ENCODE measurements at regions not wholly inside any gene's neighbourhood (a gene's known extent, or its start where the extent isn't known, plus 50 kb on each side); places are given as distances from the start of the nearest gene placed in this dataset.
"Not testable (repeated sequence)": the region's sequence is repeated elsewhere in the genome, so short reads cannot be mapped to it uniquely, and the experiment has no call there.

- Histone ChIP-seq H3K4me1 (ENCODE audit: control insufficient read depth in 1 of 2, insufficient read depth in 2 of 2, low read length in 2 of 2) (no peaks in the 10 kb centered on the region), H3K27ac (ENCODE audit: low read length) (no peak overlapping the region), H3K27me3 (ENCODE audit: low read depth, low read length) (no peaks in the 10 kb centered on the region), H3K36me3 (ENCODE audit: control insufficient read depth in 1 of 2, insufficient read depth in 2 of 2, low read length in 2 of 2) (no peaks in the 10 kb centered on the region), H3K4me3 (ENCODE audit: low read depth in 1 of 2, low read length in 2 of 2) (no peak overlapping the region), H3K9me3 (ENCODE audit: control insufficient read depth in 1 of 2, low read length in 2 of 2) (no peaks in the 10 kb centered on the region)
These were observed 776.2 kb downstream of the RNF144A start for GRCh38 chr2:7693246-7694075.

GRCh38 chr2:7694076-7694985 lies 777.1 kb downstream of the RNF144A start:
- Histone ChIP-seq H3K27ac (ENCODE audit: low read length) (no peak overlapping the region), H3K4me3 (ENCODE audit: low read depth in 1 of 2, low read length in 2 of 2) (no peak overlapping the region), H3K27me3 (ENCODE audit: low read depth, low read length) (no peaks in the 10 kb centered on the region), H3K9me3 (ENCODE audit: control insufficient read depth in 1 of 2, low read length in 2 of 2) (no peaks in the 10 kb centered on the region), H3K36me3 (ENCODE audit: control insufficient read depth in 1 of 2, insufficient read depth in 2 of 2, low read length in 2 of 2) (no peaks in the 10 kb centered on the region), H3K4me1 (ENCODE audit: control insufficient read depth in 1 of 2, insufficient read depth in 2 of 2, low read length in 2 of 2) (no peaks in the 10 kb centered on the region)

DNA sequence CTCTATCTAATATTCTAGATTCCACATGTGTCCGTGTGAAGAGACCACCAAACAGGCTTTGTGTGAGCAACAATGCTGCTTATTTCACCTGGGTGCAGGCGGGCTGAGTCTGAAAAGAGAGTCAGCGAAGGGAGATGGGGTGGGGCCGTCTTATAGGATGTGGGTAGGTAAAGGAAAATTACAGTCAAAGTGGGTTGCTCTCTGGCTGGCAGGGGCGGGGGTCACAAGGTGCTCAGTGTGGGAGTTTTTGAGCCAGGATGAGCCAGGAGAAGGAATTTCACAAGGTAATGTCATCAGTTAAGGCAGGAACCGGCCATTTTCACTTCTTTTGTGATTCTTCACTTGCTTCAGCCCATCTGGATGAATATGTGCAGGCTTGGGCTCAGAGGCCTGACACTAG lies 779.3 kb downstream of the RNF144A start:
- not testable (repeated sequence) for H3K36me3 ChIP-seq (ENCODE audit: control insufficient read depth in 1 of 2, insufficient read depth in 2 of 2, low read length in 2 of 2); H3K27ac ChIP-seq (ENCODE audit: low read length); H3K9me3 ChIP-seq (ENCODE audit: control insufficient read depth in 1 of 2, low read length in 2 of 2); H3K4me1 ChIP-seq (ENCODE audit: control insufficient read depth in 1 of 2, insufficient read depth in 2 of 2, low read length in 2 of 2); H3K27me3 ChIP-seq (ENCODE audit: low read depth, low read length); H3K4me3 ChIP-seq (ENCODE audit: low read depth in 1 of 2, low read length in 2 of 2)

- Histone ChIP-seq H3K4me1 (ENCODE audit: control insufficient read depth in 1 of 2, insufficient read depth in 2 of 2, low read length in 2 of 2) (no peaks in the 10 kb centered on the region), H3K9me3 (ENCODE audit: control insufficient read depth in 1 of 2, low read length in 2 of 2) (no peaks in the 10 kb centered on the region), H3K27ac (ENCODE audit: low read length) (no peak overlapping the region), H3K27me3 (ENCODE audit: low read depth, low read length) (no peaks in the 10 kb centered on the region), H3K36me3 (ENCODE audit: control insufficient read depth in 1 of 2, insufficient read depth in 2 of 2, low read length in 2 of 2) (no peaks in the 10 kb centered on the region), H3K4me3 (ENCODE audit: low read depth in 1 of 2, low read length in 2 of 2) (no peak overlapping the region)
These were observed 779.8 kb downstream of the RNF144A start for GRCh38 chr2:7697052-7697451.

- H3K9me3 ChIP-seq (ENCODE audit: control insufficient read depth in 1 of 2, low read length in 2 of 2): no peaks in the 10 kb centered on the region
- no peaks in the 10 kb centered on the region for H3K36me3 ChIP-seq (ENCODE audit: control insufficient read depth in 1 of 2, insufficient read depth in 2 of 2, low read length in 2 of 2)
- no peaks in the 10 kb centered on the region for H3K27me3 ChIP-seq (ENCODE audit: low read depth, low read length)
- no peak overlapping the region for H3K27ac ChIP-seq (ENCODE audit: low read length)
- H3K4me1 ChIP-seq (ENCODE audit: control insufficient read depth in 1 of 2, insufficient read depth in 2 of 2, low read length in 2 of 2): no peaks in the 10 kb centered on the region
- H3K4me3 ChIP-seq (ENCODE audit: low read depth in 1 of 2, low read length in 2 of 2): no peak overlapping the region
These were observed 784.6 kb downstream of the RNF144A start for GRCh38 chr2:7701791-7702190.

DNA sequence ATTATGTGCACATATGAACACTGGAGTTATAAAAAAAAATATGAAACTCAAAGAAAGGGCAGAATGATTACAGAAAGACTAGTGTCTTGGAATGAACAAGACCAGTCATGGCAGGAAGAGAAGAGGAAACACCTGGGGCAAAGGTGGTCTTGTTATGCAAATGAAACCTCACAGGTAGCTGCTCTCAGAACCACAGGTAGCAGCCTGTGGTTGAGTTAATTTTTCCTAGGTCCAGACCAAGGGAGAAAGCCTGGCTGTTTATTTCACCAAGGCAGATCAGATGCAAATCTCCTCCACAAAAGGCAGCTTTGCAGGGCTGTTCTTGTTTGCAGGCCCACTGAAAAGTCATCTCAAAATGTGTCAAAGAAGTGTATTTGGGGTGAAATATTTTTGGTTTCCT lies 785.8 kb downstream of the RNF144A start:
- Histone ChIP-seq H3K4me1 (ENCODE audit: control insufficient read depth in 1 of 2, insufficient read depth in 2 of 2, low read length in 2 of 2) (no peaks in the 10 kb centered on the region), H3K4me3 (ENCODE audit: low read depth in 1 of 2, low read length in 2 of 2) (no peak overlapping the region), H3K27me3 (ENCODE audit: low read depth, low read length) (no peaks in the 10 kb centered on the region), H3K9me3 (ENCODE audit: control insufficient read depth in 1 of 2, low read length in 2 of 2) (no peaks in the 10 kb centered on the region), H3K36me3 (ENCODE audit: control insufficient read depth in 1 of 2, insufficient read depth in 2 of 2, low read length in 2 of 2) (no peaks in the 10 kb centered on the region), H3K27ac (ENCODE audit: low read length) (no peak overlapping the region)

DNA sequence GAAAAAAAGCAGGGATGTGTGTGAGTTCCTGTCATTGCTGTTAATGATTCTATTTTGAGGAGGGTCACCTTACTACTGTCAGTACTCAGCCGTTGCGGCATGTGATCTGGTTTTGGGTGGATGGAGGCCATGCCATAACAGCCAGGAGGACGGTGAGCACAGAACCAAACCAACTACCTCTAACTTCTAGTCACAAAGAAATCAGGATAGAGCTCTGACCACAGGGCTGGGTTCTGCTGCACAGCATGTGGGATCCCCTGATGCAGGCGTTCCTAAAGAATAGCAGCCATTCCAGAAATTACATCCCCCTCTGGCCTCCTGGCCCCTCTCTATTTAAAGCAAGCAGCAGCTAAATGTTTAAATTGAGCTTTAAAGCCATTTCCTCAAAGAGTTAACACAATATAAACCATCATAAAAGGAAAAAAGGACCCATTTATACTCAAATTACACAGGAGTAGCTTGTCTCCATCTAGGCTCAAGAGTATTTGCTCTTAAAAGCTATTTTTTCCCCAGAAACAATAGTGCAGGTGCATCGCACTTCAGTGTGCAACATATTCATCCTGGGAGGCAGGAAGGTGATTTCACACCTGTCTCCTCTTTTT lies 786.4 kb downstream of the RNF144A start:
- Histone ChIP-seq H3K4me1 (ENCODE audit: control insufficient read depth in 1 of 2, insufficient read depth in 2 of 2, low read length in 2 of 2) (no peaks in the 10 kb centered on the region), H3K27ac (ENCODE audit: low read length) (no peak overlapping the region), H3K27me3 (ENCODE audit: low read depth, low read length) (no peaks in the 10 kb centered on the region), H3K9me3 (ENCODE audit: control insufficient read depth in 1 of 2, low read length in 2 of 2) (no peaks in the 10 kb centered on the region), H3K4me3 (ENCODE audit: low read depth in 1 of 2, low read length in 2 of 2) (no peak overlapping the region), H3K36me3 (ENCODE audit: control insufficient read depth in 1 of 2, insufficient read depth in 2 of 2, low read length in 2 of 2) (no peaks in the 10 kb centered on the region)

DNA sequence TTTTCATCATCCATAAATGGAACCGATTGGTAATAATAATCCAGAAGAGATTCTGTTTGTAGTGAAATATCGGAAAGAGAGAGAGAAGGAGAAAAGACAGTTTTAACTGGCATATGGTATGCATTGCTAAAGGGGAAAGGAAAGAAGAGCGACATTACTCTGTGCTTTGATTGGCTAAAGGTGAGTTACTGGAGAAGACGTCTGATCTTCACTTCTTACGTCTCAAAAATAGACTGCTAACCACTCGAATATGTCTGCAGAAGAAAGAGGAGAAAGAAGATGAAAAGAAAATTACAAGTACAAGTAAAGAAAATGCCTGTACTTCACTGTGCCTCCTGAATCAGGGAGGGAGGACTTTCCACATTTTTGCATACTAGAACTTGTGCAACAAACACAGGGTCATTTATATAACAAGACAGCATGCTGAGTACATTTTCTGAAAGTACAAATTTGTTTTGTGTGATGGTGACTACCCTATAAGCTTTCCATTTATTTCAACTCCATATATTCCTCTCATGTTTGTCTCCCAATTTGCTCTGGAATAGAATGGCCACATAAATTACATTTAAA lies 787.2 kb downstream of the RNF144A start:
- Histone ChIP-seq H3K4me1 (ENCODE audit: control insufficient read depth in 1 of 2, insufficient read depth in 2 of 2, low read length in 2 of 2) (no peaks in the 10 kb centered on the region), H3K27ac (ENCODE audit: low read length) (no peak overlapping the region), H3K27me3 (ENCODE audit: low read depth, low read length) (no peaks in the 10 kb centered on the region), H3K4me3 (ENCODE audit: low read depth in 1 of 2, low read length in 2 of 2) (no peak overlapping the region), H3K9me3 (ENCODE audit: control insufficient read depth in 1 of 2, low read length in 2 of 2) (no peaks in the 10 kb centered on the region), H3K36me3 (ENCODE audit: control insufficient read depth in 1 of 2, insufficient read depth in 2 of 2, low read length in 2 of 2) (no peaks in the 10 kb centered on the region)

DNA sequence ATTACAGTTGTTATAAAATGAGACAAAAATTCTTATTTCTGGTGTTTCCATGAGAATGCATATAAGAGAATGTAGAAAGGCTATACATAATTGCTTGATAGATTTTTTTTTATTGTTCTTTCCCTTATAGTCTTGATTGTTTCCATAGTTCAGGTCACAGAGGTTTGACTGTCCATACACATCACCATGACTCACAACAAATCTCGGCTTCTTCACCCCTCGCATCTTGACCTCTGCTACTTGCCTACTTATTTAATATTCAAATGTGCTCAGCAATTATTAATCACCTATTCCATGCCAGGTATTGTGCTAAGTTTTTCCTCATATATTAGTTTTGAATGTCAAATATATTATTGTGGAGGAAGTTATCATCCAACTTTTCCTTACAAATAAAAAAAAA lies 789.6 kb downstream of the RNF144A start:
- Histone ChIP-seq H3K9me3 (ENCODE audit: control insufficient read depth in 1 of 2, low read length in 2 of 2) (no peaks in the 10 kb centered on the region), H3K27me3 (ENCODE audit: low read depth, low read length) (no peaks in the 10 kb centered on the region), H3K27ac (ENCODE audit: low read length) (no peak overlapping the region), H3K4me1 (ENCODE audit: control insufficient read depth in 1 of 2, insufficient read depth in 2 of 2, low read length in 2 of 2) (no peaks in the 10 kb centered on the region), H3K36me3 (ENCODE audit: control insufficient read depth in 1 of 2, insufficient read depth in 2 of 2, low read length in 2 of 2) (no peaks in the 10 kb centered on the region), H3K4me3 (ENCODE audit: low read depth in 1 of 2, low read length in 2 of 2) (no peak overlapping the region)

GRCh38 chr2:7707723-7708122 lies 790.5 kb downstream of the RNF144A start:
- no peaks in the 10 kb centered on the region for H3K36me3 ChIP-seq (ENCODE audit: control insufficient read depth in 1 of 2, insufficient read depth in 2 of 2, low read length in 2 of 2)
- no peaks in the 10 kb centered on the region for H3K4me1 ChIP-seq (ENCODE audit: control insufficient read depth in 1 of 2, insufficient read depth in 2 of 2, low read length in 2 of 2)
- no peak overlapping the region for H3K4me3 ChIP-seq (ENCODE audit: low read depth in 1 of 2, low read length in 2 of 2)
- no peaks in the 10 kb centered on the region for H3K9me3 ChIP-seq (ENCODE audit: control insufficient read depth in 1 of 2, low read length in 2 of 2)
- no peak overlapping the region for H3K27ac ChIP-seq (ENCODE audit: low read length)
- H3K27me3 ChIP-seq (ENCODE audit: low read depth, low read length): no peaks in the 10 kb centered on the region

DNA sequence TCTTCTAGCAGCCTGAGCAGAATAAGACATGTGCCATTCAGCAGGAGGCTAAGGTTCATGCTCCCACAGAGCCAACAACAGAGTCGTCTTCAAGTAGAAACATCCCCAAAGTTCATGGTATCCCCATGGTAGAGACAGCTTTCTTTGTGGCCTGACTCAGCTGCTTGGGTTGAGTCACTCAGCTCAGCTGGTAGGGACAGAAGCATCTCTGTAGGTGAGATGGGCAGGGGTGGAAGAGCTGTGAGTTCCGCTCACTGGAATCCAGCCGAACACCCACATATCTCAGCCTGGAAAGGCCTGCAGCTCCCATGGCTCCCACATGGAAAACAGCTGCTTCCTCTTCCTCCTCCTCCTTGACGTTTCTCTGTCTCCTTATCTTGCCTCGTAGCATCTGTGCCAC lies 792.7 kb downstream of the RNF144A start:
- Histone ChIP-seq H3K4me3 (ENCODE audit: low read depth in 1 of 2, low read length in 2 of 2) (no peak overlapping the region), H3K27ac (ENCODE audit: low read length) (no peak overlapping the region), H3K27me3 (ENCODE audit: low read depth, low read length) (no peaks in the 10 kb centered on the region), H3K36me3 (ENCODE audit: control insufficient read depth in 1 of 2, insufficient read depth in 2 of 2, low read length in 2 of 2) (no peaks in the 10 kb centered on the region), H3K9me3 (ENCODE audit: control insufficient read depth in 1 of 2, low read length in 2 of 2) (no peaks in the 10 kb centered on the region), H3K4me1 (ENCODE audit: control insufficient read depth in 1 of 2, insufficient read depth in 2 of 2, low read length in 2 of 2) (no peaks in the 10 kb centered on the region)

All from muscle layer of duodenum (tissue), 2 donors.